ENCODE measurements at regions not wholly inside any gene's neighbourhood (a gene's known extent, or its start where the extent isn't known, plus 50 kb on each side); places are given as distances from the start of the nearest gene placed in this dataset.
A peak's percentile ranks its signal among the peaks of the same experiment; 100 is the strongest.

DNA sequence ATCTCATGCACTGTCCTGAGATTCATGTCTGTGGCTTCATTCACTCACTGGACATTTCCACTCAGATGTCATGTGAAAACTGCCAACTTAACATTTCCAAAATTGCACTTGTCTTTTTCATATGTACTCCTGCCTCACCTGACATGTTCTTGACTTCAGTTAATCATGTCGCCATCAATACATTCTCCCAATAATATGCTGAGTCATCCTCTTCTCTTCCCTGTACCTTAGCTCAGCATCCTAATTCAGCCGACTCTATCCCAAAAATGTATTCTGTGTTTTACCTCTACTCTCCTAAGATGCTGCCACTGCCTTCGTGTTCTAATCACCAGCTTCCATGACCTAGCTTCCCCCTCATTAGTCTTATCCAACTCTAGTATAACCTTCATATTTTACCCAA is 93.9 kb upstream of the GNAI1 start:
- no peaks in the 10 kb centered on the region for H3K4me1 ChIP-seq (ENCODE audit: insufficient read depth)
- no peaks in the 10 kb centered on the region for H3K79me2 ChIP-seq (ENCODE audit: insufficient read depth)
- no peaks in the 10 kb centered on the region for H3K36me3 ChIP-seq (ENCODE audit: low read depth)
- H3F3A ChIP-seq (ENCODE audit: insufficient read depth), result no peaks in the 10 kb centered on the region
- TF ChIP-seq EZH2phosphoT487 (IDR thresholded peaks at IDR 0.05; ENCODE audit: insufficient read depth, low read depth) (no peak), EZH2 (IDR thresholded peaks at IDR 0.05; ENCODE audit: insufficient read depth, poor library complexity, severe bottlenecking) (no peak)
- in situ Hi-C loops (cut with MboI), result loop anchor here (25.0 kb wide), 3 partner anchors 753 to 1528 kb away; no protein-coding TSS in a partner anchor
- WGBS, 2 experiments (ENCODE audit: low coverage in 1 of 2, low lambda C conversion rate in 2 of 2, missing lambda C conversion rate in 2 of 2), result 77 to 85% methylated on average over 3 of the region's 3 CpGs
- H4K20me1 ChIP-seq (ENCODE audit: insufficient read depth), result no peaks in the 10 kb centered on the region
- DNase-seq, result no peak
- H3K27ac ChIP-seq, result no peak overlapping the region
- H3K4me3 ChIP-seq, result no peak overlapping the region
- H3K9me2 ChIP-seq (ENCODE audit: insufficient read depth), result no peaks in the 10 kb centered on the region
- H3K4me2 ChIP-seq (ENCODE audit: unreplicated experiment), result no peak overlapping the region
- no peaks in the 10 kb centered on the region for H3K9me3 ChIP-seq (ENCODE audit: low read depth)
- no peak overlapping the region for H2AFZ ChIP-seq
- H3K27me3 ChIP-seq (replicated peaks; ENCODE audit: insufficient read depth), result no peaks in the 10 kb centered on the region
- H3K9ac ChIP-seq, result no peak overlapping the region

DNA sequence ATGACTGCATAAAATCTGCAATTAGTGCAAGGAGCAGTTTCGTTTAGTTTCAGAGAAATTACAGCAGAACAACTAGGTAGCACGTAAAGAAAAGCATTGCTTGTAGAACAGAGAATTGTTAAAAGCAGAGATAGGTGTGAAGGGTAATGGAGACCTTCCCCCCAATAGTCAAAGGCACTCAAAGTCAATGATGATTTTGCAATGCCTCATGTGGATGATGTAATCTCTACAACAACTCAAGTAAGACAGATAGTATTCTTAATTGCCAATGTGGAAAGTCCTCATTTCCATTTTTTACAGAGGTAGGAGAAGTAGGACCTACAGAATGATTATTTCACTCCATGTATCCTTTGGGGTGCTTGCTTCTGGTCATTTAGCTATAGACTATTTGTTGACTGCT is 94.3 kb upstream of the GNAI1 start:
- DNase-seq, result no peak
- H4K20me1 ChIP-seq (ENCODE audit: insufficient read depth), result no peaks in the 10 kb centered on the region
- no peak overlapping the region for H3K4me2 ChIP-seq (ENCODE audit: unreplicated experiment)
- no peak overlapping the region for H3K9ac ChIP-seq
- H3K4me3 ChIP-seq, result no peak overlapping the region
- TF ChIP-seq EZH2phosphoT487 (IDR thresholded peaks at IDR 0.05; ENCODE audit: insufficient read depth, low read depth), result no peak
- TF ChIP-seq EZH2 (IDR thresholded peaks at IDR 0.05; ENCODE audit: insufficient read depth, poor library complexity, severe bottlenecking), result no peak
- 96 to 98% methylated on average over 2 of the region's 2 CpGs for WGBS, 2 experiments (ENCODE audit: low coverage in 1 of 2, low lambda C conversion rate in 2 of 2, missing lambda C conversion rate in 2 of 2)
- no peaks in the 10 kb centered on the region for H3K9me3 ChIP-seq (ENCODE audit: low read depth)
- H3F3A ChIP-seq (ENCODE audit: insufficient read depth), result no peaks in the 10 kb centered on the region
- H3K4me1 ChIP-seq (ENCODE audit: insufficient read depth), result no peaks in the 10 kb centered on the region
- H3K36me3 ChIP-seq (ENCODE audit: low read depth), result no peaks in the 10 kb centered on the region
- in situ Hi-C loops (cut with MboI), result loop anchor here (25.0 kb wide), 3 partner anchors 753 to 1528 kb away; no protein-coding TSS in a partner anchor
- no peaks in the 10 kb centered on the region for H3K27me3 ChIP-seq (replicated peaks; ENCODE audit: insufficient read depth)
- no peak overlapping the region for H3K27ac ChIP-seq
- no peak overlapping the region for H2AFZ ChIP-seq
- no peaks in the 10 kb centered on the region for H3K79me2 ChIP-seq (ENCODE audit: insufficient read depth)
- no peaks in the 10 kb centered on the region for H3K9me2 ChIP-seq (ENCODE audit: insufficient read depth)

DNA sequence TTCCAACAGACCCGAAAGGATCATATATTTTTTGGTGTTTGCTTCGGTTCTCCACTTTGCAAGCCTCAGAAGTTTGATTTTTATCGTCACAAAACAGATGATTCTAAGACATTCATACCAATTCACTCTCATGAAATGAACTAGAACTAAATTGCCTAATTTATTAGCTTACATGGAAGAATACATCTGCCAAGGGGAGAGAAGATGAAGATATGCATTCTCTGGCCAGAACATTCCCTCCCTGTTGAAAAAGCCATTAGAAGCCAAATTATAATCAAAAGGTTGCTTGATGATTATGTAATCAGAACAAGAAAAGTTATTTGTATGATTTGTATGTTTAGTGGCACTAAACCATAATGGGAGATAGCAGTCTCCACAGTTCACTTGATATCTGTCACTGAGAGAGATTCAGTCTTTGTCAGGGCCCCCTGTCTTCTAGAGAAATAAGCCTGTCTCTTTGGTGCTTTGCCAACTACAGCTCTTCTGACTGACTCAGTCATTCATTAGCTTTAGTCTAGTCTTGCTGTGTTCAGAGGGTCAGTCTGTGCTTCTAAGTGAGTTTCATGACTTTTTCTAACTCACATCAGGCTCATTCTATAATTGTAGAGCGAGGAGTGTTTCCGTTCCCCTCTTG is 95.3 kb upstream of the GNAI1 start:
- no peaks in the 10 kb centered on the region for H3F3A ChIP-seq (ENCODE audit: insufficient read depth)

DNA sequence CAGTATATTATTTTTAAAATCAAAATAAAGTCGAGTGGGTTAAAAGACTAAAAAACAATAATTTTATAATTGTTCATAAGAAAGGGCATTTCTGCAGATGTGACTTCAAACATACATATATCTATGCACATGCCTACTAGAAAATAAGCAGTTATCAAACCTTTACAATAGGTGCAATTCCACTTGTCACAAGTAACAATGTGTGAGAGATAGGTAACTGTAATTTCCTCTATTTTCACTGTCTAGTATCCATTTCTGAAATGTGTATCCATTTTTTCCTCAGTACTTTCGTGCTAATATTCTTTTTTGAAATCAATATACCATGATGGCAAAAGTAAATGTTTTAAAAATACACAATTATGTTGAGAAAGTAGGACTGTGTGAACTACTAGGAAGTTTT is 96.9 kb upstream of the GNAI1 start:
- 80 to 92% methylated on average over 2 of the region's 2 CpGs for WGBS, 2 experiments (ENCODE audit: low coverage in 1 of 2, low lambda C conversion rate in 2 of 2, missing lambda C conversion rate in 2 of 2)
- no peaks in the 10 kb centered on the region for H3K79me2 ChIP-seq (ENCODE audit: insufficient read depth)
- no peaks in the 10 kb centered on the region for H4K20me1 ChIP-seq (ENCODE audit: insufficient read depth)
- H3K9ac ChIP-seq, result no peak overlapping the region
- H3K9me3 ChIP-seq (ENCODE audit: low read depth), result no peaks in the 10 kb centered on the region
- no peak overlapping the region for H3K4me3 ChIP-seq
- H3K36me3 ChIP-seq (ENCODE audit: low read depth), result no peaks in the 10 kb centered on the region
- no peak for DNase-seq
- H3K27ac ChIP-seq, result no peak overlapping the region
- H3K9me2 ChIP-seq (ENCODE audit: insufficient read depth), result no peaks in the 10 kb centered on the region
- no peaks in the 10 kb centered on the region for H3K27me3 ChIP-seq (replicated peaks; ENCODE audit: insufficient read depth)
- TF ChIP-seq EZH2phosphoT487 (IDR thresholded peaks at IDR 0.05; ENCODE audit: insufficient read depth, low read depth) (no peak), EZH2 (IDR thresholded peaks at IDR 0.05; ENCODE audit: insufficient read depth, poor library complexity, severe bottlenecking) (no peak)
- in situ Hi-C loops (cut with MboI), result loop anchor here (25.0 kb wide), 3 partner anchors 750 to 1525 kb away; no protein-coding TSS in a partner anchor
- no peak overlapping the region for H3K4me2 ChIP-seq (ENCODE audit: unreplicated experiment)
- H3F3A ChIP-seq (ENCODE audit: insufficient read depth), result no peaks in the 10 kb centered on the region
- no peaks in the 10 kb centered on the region for H3K4me1 ChIP-seq (ENCODE audit: insufficient read depth)
- H2AFZ ChIP-seq, result no peak overlapping the region

More for the DNA sequence above, 95.3 kb upstream of the GNAI1 start:
- H3K4me1 ChIP-seq (ENCODE audit: insufficient read depth), result no peaks in the 10 kb centered on the region
- H3K36me3 ChIP-seq (ENCODE audit: low read depth), result no peaks in the 10 kb centered on the region
- WGBS, 2 experiments (ENCODE audit: low coverage in 1 of 2, low lambda C conversion rate in 2 of 2, missing lambda C conversion rate in 2 of 2), result 34% methylated on average over 5 of the region's 5 CpGs
- in situ Hi-C loops (cut with MboI), result loop anchor here (25.0 kb wide), 3 partner anchors 752 to 1527 kb away; no protein-coding TSS in a partner anchor
- no peak for TF ChIP-seq EZH2 (IDR thresholded peaks at IDR 0.05; ENCODE audit: insufficient read depth, poor library complexity, severe bottlenecking)
- peak; percentile 18 for DNase-seq
- no peaks in the 10 kb centered on the region for H3K79me2 ChIP-seq (ENCODE audit: insufficient read depth)
- H2AFZ ChIP-seq, result 0 out of 2 replicates have a peak overlapping the region, but pooled peaks have one; percentile 23
- no peak overlapping the region for H3K4me3 ChIP-seq
- no peak overlapping the region for H3K4me2 ChIP-seq (ENCODE audit: unreplicated experiment)
- no peaks in the 10 kb centered on the region for H3K27me3 ChIP-seq (replicated peaks; ENCODE audit: insufficient read depth)
- H3K27ac ChIP-seq, result no peak overlapping the region
- H3K9me3 ChIP-seq (ENCODE audit: low read depth), result no peaks in the 10 kb centered on the region
- no peaks in the 10 kb centered on the region for H4K20me1 ChIP-seq (ENCODE audit: insufficient read depth)
- H3K9ac ChIP-seq, result no peak overlapping the region
- H3K9me2 ChIP-seq (ENCODE audit: insufficient read depth), result no peaks in the 10 kb centered on the region

All from GM23248 (cell line).